K562 (cell line): ENCODE measurements at regions not wholly inside any gene's neighbourhood (a gene's known extent, or its start where the extent isn't known, plus 50 kb on each side); places are given as distances from the start of the nearest gene placed in this dataset.

ENCODE experiments used
- ATAC-seq: fragments of 200-7000 bp; cut with Tn5 transposase; 3 replicates; pipeline ENCODE4 v1.9.1; 2020; ENCODE audit warnings: moderate library complexity
- BruUV-seq: library from RNA; stranded (reverse); fragments of 400-500 nt; replicated peaks from 2 replicates; lab custom pipeline; 2021; lab: Mats Ljungman, UMichigan
- CTCF ChIA-PET: fragments of 300-600 bp; formaldehyde crosslinking; extraction: SDS; loops from one replicate; lab custom pipeline; 2021; ENCODE audit warnings: low intra/inter-chr PET ratio; lab: Yijun Ruan, JAX
- POLR2A ChIA-PET: fragments of 300-600, 350-650 bp; sonication (Branson Sonifier 250); formaldehyde crosslinking; extraction: SDS; loops from one replicate; lab custom pipeline; 2021; ENCODE audit warnings: antibody characterized with exemption, inconsistent platforms; lab: Yijun Ruan, JAX
- DNase-seq, 4 experiments: peaks; one replicate each; pipeline versions ENCODE4 v3.0.0 to v3.0.0-alpha.2; 2011 to 2018; ENCODE audit warnings: low spot score in 3 of 4, mixed read lengths in 3 of 4; ENCODE audit errors: extremely low read depth in 1 of 4
- FAIRE-seq: peaks from 2 replicates; lab custom pipeline; 2011; peaks lifted over from hg19 to GRCh38; lab: Jason Lieb, UNC
- H2AFZ ChIP-seq: 2 replicates; pipeline ENCODE4 v1.6.0; 2011; ENCODE audit warnings: low read depth, low read length, control low read depth, inconsistent platforms
- H3K27ac ChIP-seq: fragments of 200-600 bp; 3 replicates; pipeline ENCODE4 v1.8.0; 2011; ENCODE audit warnings: low read depth, mild to moderate bottlenecking, control low read depth, inconsistent platforms, low read length, moderate library complexity, mixed read lengths; ENCODE audit errors: extremely low read depth
- H3K27me3 ChIP-seq, 2 experiments: fragments of 300-600 bp in 1 of 2; 2 replicates in 1 of 2; 3 replicates in 1 of 2; pipeline versions ENCODE4 v1.6.0 to v1.8.0; 2011; ENCODE audit warnings: inconsistent platforms in 2 of 2, low read length in 2 of 2, mild to moderate bottlenecking in 1 of 2, mixed read lengths in 1 of 2, moderate library complexity in 1 of 2; ENCODE audit not compliant: control insufficient read depth in 2 of 2, insufficient read depth in 2 of 2
- H3K36me3 ChIP-seq: fragments of 300-600 bp; 3 replicates; pipeline ENCODE4 v1.8.0; 2011; ENCODE audit warnings: mild to moderate bottlenecking, low read length, inconsistent platforms; ENCODE audit not compliant: control insufficient read depth, insufficient read depth
- H3K4me1 ChIP-seq, 2 experiments: fragments of 200-600 bp in 1 of 2; replicated peaks in 1 of 2; 2 replicates in 1 of 2; 3 replicates in 1 of 2; pipeline versions ENCODE4 v1.5.1 to v1.8.0; 2011; ENCODE audit warnings: inconsistent platforms in 2 of 2, low read length in 2 of 2, mild to moderate bottlenecking in 1 of 2, mixed read lengths in 1 of 2, moderate library complexity in 1 of 2; ENCODE audit not compliant: control insufficient read depth in 2 of 2, insufficient read depth in 2 of 2
- H3K4me2 ChIP-seq: 2 replicates; pipeline ENCODE4 v1.6.1; 2011; ENCODE audit warnings: low read length, control low read depth, inconsistent platforms, mixed read lengths; ENCODE audit not compliant: insufficient read depth
- H3K4me3 ChIP-seq: fragments of 200-600 bp; sonication (generic), shearing (Covaris generic); 2 replicates; pipeline ENCODE4 v1.5.1; 2016; ENCODE audit warnings: control low read depth, inconsistent platforms
- H3K79me2 ChIP-seq: fragments of 200-600 bp; 3 replicates; pipeline ENCODE4 v1.8.0; 2011; ENCODE audit warnings: low read length, inconsistent platforms; ENCODE audit not compliant: control insufficient read depth, insufficient read depth
- H3K9ac ChIP-seq, 2 experiments: 2 replicates each; pipeline versions ENCODE4 v1.6.0 to v1.6.1; 2011; ENCODE audit warnings: low read depth in 2 of 2, low read length in 2 of 2, control low read depth in 1 of 2, inconsistent platforms in 1 of 2, mild to moderate bottlenecking in 1 of 2, mixed read lengths in 1 of 2; ENCODE audit not compliant: insufficient read depth in 1 of 2
- H3K9me1 ChIP-seq: one replicate; pipeline ENCODE4 v1.6.0; 2011; ENCODE audit warnings: inconsistent platforms, mild to moderate bottlenecking, low read length, moderate library complexity; ENCODE audit not compliant: control insufficient read depth, insufficient read depth
- H3K9me3 ChIP-seq: replicated peaks from 2 replicates; pipeline ENCODE4 v1.5.1; 2011; ENCODE audit warnings: low read depth, low read length, inconsistent platforms; ENCODE audit not compliant: control insufficient read depth, insufficient read depth
- H4K20me1 ChIP-seq: replicated peaks from 2 replicates; pipeline ENCODE4 v1.6.1; 2011; ENCODE audit warnings: low read length, inconsistent platforms, mixed read lengths; ENCODE audit not compliant: control insufficient read depth, insufficient read depth
- GABPA ChIP-seq: fragments of 200-800 bp; sonication (Bioruptor generic); conservative IDR thresholded peaks from 2 replicates; pipeline ENCODE4 v1.6.1; 2016; ENCODE audit warnings: low read depth, missing genetic modification characterization, missing compliant biosample characterization
- HNRNPLL ChIP-seq: fragments of 200-400 bp; formaldehyde crosslinking; IDR thresholded peaks from 2 replicates; pipeline ENCODE4 v1.6.1; 2017; ENCODE audit warnings: low read length, low read depth, mild to moderate bottlenecking; ENCODE audit not compliant: poor library complexity, severe bottlenecking
- JUNB ChIP-seq: fragments of 450-650 bp; formaldehyde crosslinking; conservative IDR thresholded peaks from 2 replicates; pipeline ENCODE4 v1.4.0; 2020; ENCODE audit warnings: mild to moderate bottlenecking
- MIER1 ChIP-seq: fragments of 450-650 bp; IDR thresholded peaks from 2 replicates; pipeline ENCODE4 v1.6.1; 2016; ENCODE audit warnings: antibody characterized with exemption, mild to moderate bottlenecking, low read depth
- NCOA1 ChIP-seq: fragments of 450-650 bp; IDR thresholded peaks from 2 replicates; pipeline ENCODE4 v1.6.1; 2016; ENCODE audit warnings: low read depth
- NCOA4 ChIP-seq: fragments of 450-650 bp; IDR thresholded peaks from 2 replicates; pipeline ENCODE4 v1.6.1; 2018; ENCODE audit warnings: mild to moderate bottlenecking; ENCODE audit not compliant: partially characterized antibody
- NONO ChIP-seq, 2 experiments: fragments of 200-400 bp in 1 of 2; fragments of 450-650 bp in 1 of 2; formaldehyde crosslinking in 1 of 2; IDR thresholded peaks; 2 replicates each; pipeline ENCODE4 v1.6.1; 2017; ENCODE audit warnings: low read depth in 2 of 2, mild to moderate bottlenecking in 2 of 2, moderate library complexity in 2 of 2, low read length in 1 of 2
- PHF21A ChIP-seq: fragments of 450-650 bp; IDR thresholded peaks from 2 replicates; pipeline ENCODE4 v1.6.1; 2017; ENCODE audit warnings: low read depth, borderline replicate concordance
- RBM22 ChIP-seq: fragments of 200-400 bp; formaldehyde crosslinking; IDR thresholded peaks from 2 replicates; pipeline ENCODE4 v1.6.1; 2018; ENCODE audit warnings: low read length, low read depth; ENCODE audit not compliant: poor library complexity, severe bottlenecking
- RUNX1 ChIP-seq: sonication (generic); IDR thresholded peaks from 2 replicates; pipeline ENCODE4 v1.6.1; 2016; ENCODE audit warnings: antibody characterized with exemption, low read depth
- TEAD4 ChIP-seq, 2 experiments: sonication (generic) in 1 of 2; formaldehyde crosslinking in 1 of 2; IDR thresholded peaks; 2 replicates each; pipeline versions ENCODE4 v1.6.1 to v1.8.0; 2012 to 2022; ENCODE audit warnings: borderline replicate concordance in 1 of 2, inconsistent platforms in 1 of 2, low read length in 1 of 2, mild to moderate bottlenecking in 1 of 2, missing genetic modification reagents in 1 of 2
- in situ Hi-C: fragments of 300-500 bp; cut with MboI; formaldehyde crosslinking; loops from 4 replicates; pipeline ENCODE4 v1.15.0; 2018; ENCODE audit warnings: inconsistent platforms, mixed read lengths
- intact Hi-C: fragments of 100-400 bp; cut with micrococcal nuclease; formaldehyde crosslinking; loops from 2 replicates; pipeline ENCODE4 v1.14.2; 2022

- Histone ChIP-seq H3K27ac (no peak overlapping the region), H4K20me1 (no peaks in the 10 kb centered on the region), H3K4me1 (no peaks in the 10 kb centered on the region), H3K9me3 (no peaks in the 10 kb centered on the region), H3K36me3 (no peaks in the 10 kb centered on the region), H3K27me3 (no peaks in the 10 kb centered on the region), H3K79me2 (no peaks in the 10 kb centered on the region), H3K9me1 (no peaks in the 10 kb centered on the region), H3K9ac (no peak overlapping the region), H2AFZ (no peak overlapping the region)
- DNase-seq (no peak), FAIRE-seq (no peak)
- intact Hi-C loops, result no loop called here
- no TSS peak for BruUV-seq
- in situ Hi-C loops, result no loop called here
- TF ChIP-seq NCOA4 (no peak), RUNX1 (no peak), HNRNPLL (no peak), PHF21A (no peak), NONO (IDR thresholded peaks at IDR 0.05; ENCODE audit: low read depth in 2 of 2, low read length in 1 of 2) (no peak), NCOA1 (no peak), GABPA (tag) (no peak), JUNB (CRISPR knock-in tag) (no peak), MIER1 (no peak), RBM22 (no peak), TEAD4 (IDR thresholded peaks at IDR 0.05; ENCODE audit: low read length) (no peak), TEAD4 (CRISPR knock-in tag; IDR thresholded peaks at IDR 0.05; ENCODE audit: borderline replicate concordance) (no peak)
- TF ChIP-seq, all 486 proteins: peak for 0
- Histone ChIP-seq H3K4me3 (no peak overlapping the region), H3K4me2 (no peak overlapping the region)
- POLR2A ChIA-PET, result no interaction called here
- ATAC-seq, result no peak
- CTCF ChIA-PET, result no interaction called here
Observed at GRCh38 chr3:88742674-88743507, 364.5 kb upstream of the EPHA3 start.
